Activated CD8-positive, alpha-beta T cell treated with anti-CD3 and anti-CD28 coated beads, Interleukin-2, amount 10 ng/mL, durations not matched to agents 7 days and 5 days (primary cell): ENCODE measurements at regions not wholly inside any gene's neighbourhood (a gene's known extent, or its start where the extent isn't known, plus 50 kb on each side); places are given as distances from the start of the nearest gene placed in this dataset.

ENCODE experiments used
- ATAC-seq: fragments of 150-1000 bp; cut with Tn5 transposase; one replicate; pipeline ENCODE4 v1.10.0; 2021; ENCODE audit warnings: moderate library complexity
- CTCF ChIA-PET: fragments of 350-600 bp; sonication (Branson Sonifier 250); formaldehyde crosslinking; loops from one replicate; lab custom pipeline; 2021; ENCODE audit warnings: antibody characterized with exemption; lab: Charles Lee
- POLR2A ChIA-PET: fragments of 350-600 bp; sonication (Branson Sonifier 250); formaldehyde crosslinking; loops from one replicate; lab custom pipeline; 2021; ENCODE audit warnings: antibody characterized with exemption; lab: Charles Lee
- DNase-seq: peaks from one replicate; pipeline ENCODE4 v3.0.0-alpha.2; 2020
- H3K27ac Mint-ChIP-seq: one replicate; pipeline ENCODE4 v1.8.0; 2021; ENCODE audit warnings: mild to moderate bottlenecking, mixed read lengths
- H3K27me3 Mint-ChIP-seq: one replicate; pipeline ENCODE4 v1.8.0; 2021; ENCODE audit warnings: low read depth, mixed read lengths
- H3K36me3 Mint-ChIP-seq: one replicate; pipeline ENCODE4 v1.8.0; 2021; ENCODE audit warnings: low read depth, mixed read lengths
- H3K4me1 Mint-ChIP-seq: one replicate; pipeline ENCODE4 v1.8.0; 2021; ENCODE audit warnings: low read depth, mixed read lengths
- H3K4me3 Mint-ChIP-seq: one replicate; pipeline ENCODE4 v1.8.0; 2021; ENCODE audit warnings: mild to moderate bottlenecking, mixed read lengths
- H3K9me3 Mint-ChIP-seq: one replicate; pipeline ENCODE4 v1.8.0; 2022; ENCODE audit warnings: mixed read lengths; ENCODE audit not compliant: insufficient read depth

DNA sequence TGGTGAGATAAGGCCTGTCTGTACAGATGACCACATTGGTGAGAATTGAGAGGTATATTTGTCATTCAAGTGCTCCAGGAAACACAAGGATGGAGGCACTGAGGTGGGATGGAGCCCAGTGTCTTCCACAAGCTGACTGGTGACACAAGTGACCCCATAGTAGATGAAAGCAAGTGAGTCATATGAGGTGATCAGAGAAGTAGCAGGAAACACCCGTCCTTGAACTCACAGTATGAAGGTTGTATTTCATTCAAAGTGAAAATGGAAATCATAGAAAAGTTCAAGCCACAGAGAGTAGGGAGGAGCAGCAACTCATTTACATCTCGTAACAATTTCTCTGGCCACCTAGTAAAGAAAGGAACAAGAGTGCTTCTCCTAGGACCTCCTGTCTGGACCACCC is 609.8 kb downstream of the HS3ST4 start:
- no peak overlapping the region for H3K27ac Mint-ChIP-seq
- ATAC-seq, result no peak
- no peaks in the 10 kb centered on the region for H3K4me1 Mint-ChIP-seq
- H3K27me3 Mint-ChIP-seq, result peaks cover 12% of the 10 kb centered on the region
- DNase-seq, result no peak
- no peaks in the 10 kb centered on the region for H3K9me3 Mint-ChIP-seq
- H3K36me3 Mint-ChIP-seq, result no peaks in the 10 kb centered on the region
- ChIA-PET CTCF (no interaction called here), POLR2A (no interaction called here)
- H3K4me3 Mint-ChIP-seq, result no peak overlapping the region

- ChIA-PET CTCF (no interaction called here), POLR2A (no interaction called here)
- Mint-ChIP-seq H3K9me3 (no peaks in the 10 kb centered on the region), H3K4me1 (no peaks in the 10 kb centered on the region), H3K4me3 (no peak overlapping the region), H3K27ac (no peak overlapping the region), H3K36me3 (no peaks in the 10 kb centered on the region), H3K27me3 (peaks cover 6% of the 10 kb centered on the region)
- no peak for ATAC-seq
- DNase-seq, result no peak
These were observed 625.1 kb downstream of the HS3ST4 start for GRCh38 chr16:26316683-26317464.

DNA sequence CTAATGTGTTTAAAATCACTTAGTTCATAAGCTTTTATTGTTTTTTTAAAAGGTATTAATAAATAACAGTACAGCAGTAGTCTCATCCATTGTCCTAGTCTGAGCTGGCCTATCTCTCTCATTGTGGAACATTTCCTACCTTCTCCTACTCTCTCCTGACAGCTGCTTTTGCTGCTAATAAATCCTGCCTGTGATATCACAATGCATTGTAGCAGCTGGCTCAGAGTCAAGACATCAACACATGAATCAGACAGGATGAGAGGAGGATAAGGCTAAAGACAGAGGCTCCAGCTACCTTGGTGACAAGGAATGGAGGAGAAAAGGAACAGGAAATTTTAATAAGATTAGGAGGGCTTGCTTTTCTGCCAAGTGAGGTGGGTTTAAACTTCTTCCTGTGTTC is 626.1 kb downstream of the HS3ST4 start:
- H3K4me3 Mint-ChIP-seq, result no peak overlapping the region
- ATAC-seq, result no peak
- no peaks in the 10 kb centered on the region for H3K9me3 Mint-ChIP-seq
- no peak for DNase-seq
- H3K36me3 Mint-ChIP-seq, result no peaks in the 10 kb centered on the region
- no peaks in the 10 kb centered on the region for H3K4me1 Mint-ChIP-seq
- CTCF ChIA-PET, result no interaction called here
- POLR2A ChIA-PET, result no interaction called here
- peaks cover 6% of the 10 kb centered on the region for H3K27me3 Mint-ChIP-seq
- no peak overlapping the region for H3K27ac Mint-ChIP-seq

- Mint-ChIP-seq H3K9me3 (no peaks in the 10 kb centered on the region), H3K27ac (no peak overlapping the region), H3K36me3 (no peaks in the 10 kb centered on the region), H3K27me3 (peaks cover 10% of the 10 kb centered on the region), H3K4me1 (no peaks in the 10 kb centered on the region), H3K4me3 (no peak overlapping the region)
- ChIA-PET POLR2A (no interaction called here), CTCF (no interaction called here)
- ATAC-seq (no peak), DNase-seq (no peak)
These were observed 638.9 kb downstream of the HS3ST4 start for GRCh38 chr16:26330654-26331053.

GRCh38 chr16:26334218-26335111 is 642.7 kb downstream of the HS3ST4 start:
- H3K27me3 Mint-ChIP-seq, result peaks cover 3% of the 10 kb centered on the region
- ATAC-seq (no peak), DNase-seq (no peak)
- H3K27ac Mint-ChIP-seq, result no peak overlapping the region
- no peaks in the 10 kb centered on the region for H3K4me1 Mint-ChIP-seq
- H3K4me3 Mint-ChIP-seq, result no peak overlapping the region
- no peaks in the 10 kb centered on the region for H3K36me3 Mint-ChIP-seq
- POLR2A ChIA-PET, result no interaction called here
- no peaks in the 10 kb centered on the region for H3K9me3 Mint-ChIP-seq
- CTCF ChIA-PET, result no interaction called here

GRCh38 chr16:26335236-26335853 is 643.6 kb downstream of the HS3ST4 start:
- Mint-ChIP-seq H3K4me1 (no peaks in the 10 kb centered on the region), H3K36me3 (no peaks in the 10 kb centered on the region), H3K9me3 (no peaks in the 10 kb centered on the region), H3K27me3 (peaks cover 3% of the 10 kb centered on the region), H3K27ac (no peak overlapping the region), H3K4me3 (no peak overlapping the region)
- ATAC-seq (no peak), DNase-seq (no peak)
- CTCF ChIA-PET, result no interaction called here
- POLR2A ChIA-PET, result no interaction called here

DNA sequence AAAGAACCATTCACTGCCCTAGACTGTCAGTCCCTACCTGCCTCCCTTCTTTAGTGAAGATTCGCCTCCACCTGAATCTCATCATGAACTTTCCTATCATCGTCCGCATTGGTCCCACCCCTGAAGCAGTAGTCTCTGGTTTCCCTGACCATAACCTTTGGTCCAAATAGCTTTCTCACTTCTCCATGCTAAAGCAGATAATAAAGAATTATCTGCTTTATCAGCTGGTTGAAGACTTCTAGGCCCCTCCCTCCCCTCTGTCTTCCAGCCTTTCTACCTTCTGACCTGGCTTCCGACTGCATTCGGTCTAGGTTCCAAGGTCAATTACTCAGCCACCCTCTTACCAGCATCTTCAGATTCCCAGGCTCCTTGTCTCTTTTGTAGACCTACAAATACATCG is 650.9 kb downstream of the HS3ST4 start:
- Mint-ChIP-seq H3K27ac (no peak overlapping the region), H3K4me1 (no peaks in the 10 kb centered on the region), H3K27me3 (peaks cover 4% of the 10 kb centered on the region), H3K36me3 (no peaks in the 10 kb centered on the region), H3K4me3 (no peak overlapping the region), H3K9me3 (no peaks in the 10 kb centered on the region)
- ATAC-seq (no peak), DNase-seq (no peak)
- CTCF ChIA-PET, result no interaction called here
- POLR2A ChIA-PET, result no interaction called here

- Mint-ChIP-seq H3K27ac (no peak overlapping the region), H3K9me3 (no peaks in the 10 kb centered on the region), H3K4me1 (no peaks in the 10 kb centered on the region), H3K4me3 (no peak overlapping the region), H3K36me3 (no peaks in the 10 kb centered on the region), H3K27me3 (peaks cover 4% of the 10 kb centered on the region)
- DNase-seq (no peak), ATAC-seq (no peak)
- POLR2A ChIA-PET, result no interaction called here
- CTCF ChIA-PET, result no interaction called here
These were observed 652.5 kb downstream of the HS3ST4 start for GRCh38 chr16:26344240-26344776.

DNA sequence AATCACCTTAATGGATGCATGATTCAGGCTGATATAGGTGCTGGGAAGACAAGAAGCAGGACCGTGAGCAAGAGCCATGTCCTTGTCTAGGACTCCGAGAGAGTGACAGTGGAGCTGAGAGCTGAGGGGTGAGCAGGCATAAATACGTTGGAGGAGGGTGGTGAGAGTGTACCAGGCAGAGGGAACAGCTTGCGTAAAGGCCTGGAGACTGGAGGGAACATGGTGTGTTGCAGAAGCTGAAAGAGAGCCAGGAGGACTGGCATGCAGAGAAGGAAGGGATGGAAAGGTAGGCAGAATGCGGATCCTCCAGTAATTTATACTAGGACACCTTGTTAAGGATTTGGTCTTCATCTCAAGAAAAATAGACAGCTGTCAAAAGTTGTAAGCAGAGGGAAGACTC is 653.2 kb downstream of the HS3ST4 start:
- Mint-ChIP-seq H3K27me3 (peaks cover 4% of the 10 kb centered on the region), H3K4me1 (no peaks in the 10 kb centered on the region), H3K4me3 (no peak overlapping the region), H3K36me3 (no peaks in the 10 kb centered on the region), H3K27ac (no peak overlapping the region), H3K9me3 (no peaks in the 10 kb centered on the region)
- ChIA-PET POLR2A (no interaction called here), CTCF (no interaction called here)
- ATAC-seq (no peak), DNase-seq (no peak)

DNA sequence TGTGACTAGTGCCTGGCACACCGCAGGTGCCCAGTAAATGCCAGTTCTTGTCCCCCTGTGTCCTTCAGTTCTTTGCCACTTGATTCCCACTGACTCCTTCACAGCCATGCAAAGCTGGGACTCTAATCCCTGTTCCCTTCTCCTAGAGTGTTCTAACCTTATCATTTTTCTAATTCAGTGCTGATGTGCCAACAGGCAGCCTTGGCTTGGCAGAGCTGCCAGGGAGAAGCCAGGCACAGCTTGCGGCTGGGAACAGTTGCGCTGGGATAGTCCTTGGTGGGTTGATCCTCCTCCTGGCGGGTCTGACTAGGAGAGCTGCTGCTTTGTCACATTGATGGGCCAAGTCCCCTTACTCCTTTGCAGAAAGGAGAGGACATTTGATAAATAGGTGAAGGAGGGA is 654.2 kb downstream of the HS3ST4 start:
- Mint-ChIP-seq H3K27ac (no peak overlapping the region), H3K4me1 (no peaks in the 10 kb centered on the region), H3K9me3 (no peaks in the 10 kb centered on the region), H3K36me3 (no peaks in the 10 kb centered on the region), H3K4me3 (no peak overlapping the region), H3K27me3 (peaks cover 4% of the 10 kb centered on the region)
- ChIA-PET CTCF (no interaction called here), POLR2A (no interaction called here)
- ATAC-seq (no peak), DNase-seq (no peak)

- H3K9me3 Mint-ChIP-seq, result no peaks in the 10 kb centered on the region
- ChIA-PET CTCF (no interaction called here), POLR2A (no interaction called here)
- no peak overlapping the region for H3K27ac Mint-ChIP-seq
- no peak for ATAC-seq
- DNase-seq, result no peak
- peaks cover 4% of the 10 kb centered on the region for H3K27me3 Mint-ChIP-seq
- H3K36me3 Mint-ChIP-seq, result no peaks in the 10 kb centered on the region
- no peak overlapping the region for H3K4me3 Mint-ChIP-seq
- no peaks in the 10 kb centered on the region for H3K4me1 Mint-ChIP-seq
These were observed 656.3 kb downstream of the HS3ST4 start for GRCh38 chr16:26348095-26348494.

- POLR2A ChIA-PET, result no interaction called here
- H3K36me3 Mint-ChIP-seq, result no peaks in the 10 kb centered on the region
- no peak for ATAC-seq
- no peaks in the 10 kb centered on the region for H3K4me1 Mint-ChIP-seq
- no peaks in the 10 kb centered on the region for H3K9me3 Mint-ChIP-seq
- DNase-seq, result no peak
- no peaks in the 10 kb centered on the region for H3K27me3 Mint-ChIP-seq
- CTCF ChIA-PET, result no interaction called here
- H3K4me3 Mint-ChIP-seq, result no peak overlapping the region
- no peak overlapping the region for H3K27ac Mint-ChIP-seq
These were observed 669.1 kb downstream of the HS3ST4 start for GRCh38 chr16:26360867-26361266.
